ENCODE measurements at regions not wholly inside any gene's neighbourhood (a gene's known extent, or its start where the extent isn't known, plus 50 kb on each side); places are given as distances from the start of the nearest gene placed in this dataset.

- Histone ChIP-seq H4K91ac (ENCODE audit: insufficient read depth, low read depth, low read length) (no peak overlapping the region), H2BK5ac (ENCODE audit: low read depth, low read length, poor library complexity, severe bottlenecking) (no peak overlapping the region), H3K79me1 (ENCODE audit: low read depth in 1 of 2, low read length in 2 of 2) (no peaks in the 10 kb centered on the region), H3K14ac (replicated peaks; ENCODE audit: low read depth, low read length) (no peak overlapping the region), H3K4me3 (ENCODE audit: insufficient read depth, low read depth, low read length) (no peak overlapping the region), H2AK5ac (ENCODE audit: low read depth, low read length) (no peak overlapping the region), H2BK120ac (ENCODE audit: low read depth, low read length) (no peak overlapping the region), H2AFZ (replicated peaks; ENCODE audit: low read length, poor library complexity) (no peak overlapping the region), H2AK9ac (replicated peaks; ENCODE audit: low read depth, low read length, poor library complexity) (no peak overlapping the region), H4K8ac (ENCODE audit: low read depth in 2 of 2, low read length in 2 of 2) (no peak overlapping the region), H4K20me1 (ENCODE audit: insufficient read depth, low read length) (no peaks in the 10 kb centered on the region), H3K27ac (ENCODE audit: insufficient read depth, low read length) (no peak overlapping the region), H3K18ac (ENCODE audit: low read depth, low read length) (no peak overlapping the region), H3K23ac (ENCODE audit: low read depth, low read length) (no peak overlapping the region), H3K56ac (ENCODE audit: extremely low read depth, insufficient read depth, low read length) (no peak overlapping the region), H3K9me3 (ENCODE audit: control insufficient read depth, insufficient read depth, low read length) (no peaks in the 10 kb centered on the region; the same call in 1 of the 2 replicates), H3K4me2 (ENCODE audit: low read depth, low read length) (no peak overlapping the region), H3K4me1 (ENCODE audit: control insufficient read depth, insufficient read depth, low read length) (no peaks in the 10 kb centered on the region), H3K4ac (ENCODE audit: low read depth, low read length) (no peak overlapping the region), H3K27me3 (ENCODE audit: control insufficient read depth, insufficient read depth, low read length) (no peaks in the 10 kb centered on the region), H2BK20ac (ENCODE audit: low read depth, low read length) (no peak overlapping the region), H3K9ac (ENCODE audit: low read depth, low read length) (no peak overlapping the region), H3K9me1 (ENCODE audit: insufficient read depth, low read length) (no peaks in the 10 kb centered on the region), H3K36me3 (ENCODE audit: control insufficient read depth, insufficient read depth, low read length) (no peaks in the 10 kb centered on the region), H2BK15ac (ENCODE audit: low read depth, low read length) (no peak overlapping the region), H4K5ac (ENCODE audit: low read depth, low read length) (no peak overlapping the region)
- POLR2A ChIA-PET (ENCODE audit: unreplicated experiment) = no interaction called here
- no peak for TF ChIP-seq MAFK (IDR thresholded peaks at IDR 0.05; ENCODE audit: low read depth, low read length)
- TF ChIP-seq MXI1 (IDR thresholded peaks at IDR 0.05; ENCODE audit: borderline replicate concordance, low read depth, low read length) = no peak
- no peak for TF ChIP-seq RFX5 (IDR thresholded peaks at IDR 0.05; ENCODE audit: low read depth, low read length)
- TF ChIP-seq RCOR1 (IDR thresholded peaks at IDR 0.05; ENCODE audit: insufficient replicate concordance, low read length) = no peak
- TF ChIP-seq BHLHE40 (IDR thresholded peaks at IDR 0.05; ENCODE audit: low read depth, low read length) = no peak
- no peak for TF ChIP-seq RAD21 (IDR thresholded peaks at IDR 0.05; ENCODE audit: low read length)
- TF ChIP-seq CTCF (conservative IDR thresholded peaks at IDR 0.05; ENCODE audit: low read depth, low read length) = no peak
- TF ChIP-seq MAZ (IDR thresholded peaks at IDR 0.05; ENCODE audit: borderline replicate concordance, low read depth, low read length) = no peak
- TF ChIP-seq POLR2A (IDR thresholded peaks at IDR 0.05; ENCODE audit: low read depth, low read length) = no peak
- TF ChIP-seq SMC3 (IDR thresholded peaks at IDR 0.05; ENCODE audit: low read depth, low read length) = no peak
- no peak for TF ChIP-seq CEBPB (IDR thresholded peaks at IDR 0.05; ENCODE audit: low read depth, low read length)
- TF ChIP-seq, protein P1, sequence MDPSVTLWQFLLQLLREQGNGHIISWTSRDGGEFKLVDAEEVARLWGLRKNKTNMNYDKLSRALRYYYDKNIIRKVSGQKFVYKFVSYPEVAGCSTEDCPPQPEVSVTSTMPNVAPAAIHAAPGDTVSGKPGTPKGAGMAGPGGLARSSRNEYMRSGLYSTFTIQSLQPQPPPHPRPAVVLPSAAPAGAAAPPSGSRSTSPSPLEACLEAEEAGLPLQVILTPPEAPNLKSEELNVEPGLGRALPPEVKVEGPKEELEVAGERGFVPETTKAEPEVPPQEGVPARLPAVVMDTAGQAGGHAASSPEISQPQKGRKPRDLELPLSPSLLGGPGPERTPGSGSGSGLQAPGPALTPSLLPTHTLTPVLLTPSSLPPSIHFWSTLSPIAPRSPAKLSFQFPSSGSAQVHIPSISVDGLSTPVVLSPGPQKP (IDR thresholded peaks at IDR 0.05; ENCODE audit: borderline replicate concordance, low read depth, low read length) = no peak
- TF ChIP-seq USF2 (IDR thresholded peaks at IDR 0.05; ENCODE audit: low read depth, low read length) = no peak
- TF ChIP-seq NFE2L2 (IDR thresholded peaks at IDR 0.05; ENCODE audit: low read depth, low read length) = no peak
- TF ChIP-seq FOS (IDR thresholded peaks at IDR 0.05; ENCODE audit: low read depth, low read length) = no peak
- no peak for TF ChIP-seq CHD1 (IDR thresholded peaks at IDR 0.05; ENCODE audit: low read depth, low read length)
- CTCF ChIA-PET = no interaction called here
- in situ Hi-C loops (cut with MboI; ENCODE audit: low sequenced_read_pairs) = no loop called here
- ATAC-seq (ENCODE audit: low read depth) (no peak), DNase-seq (no peak)
- no TSS peak for BruUV-seq (replicated peaks)
- dilution Hi-C loops (cut with HindIII; ENCODE audit: low sequenced_read_pairs, unreplicated experiment) = no loop called here
- 0% methylated on average over 1 of the region's 1 CpG; no CpG with 5 or more reads in 1 of the 2 experiments for WGBS, 2 experiments (ENCODE audit: extremely low coverage in 2 of 2, insufficient read length in 1 of 2)
- intact Hi-C loops (cut with micrococcal nuclease) = no loop called here
Observed at GRCh38 chr12:108060903-108061302, 68.2 kb upstream of the WSCD2 start.

All from IMR-90 (cell line).